ENCODE measurements at regions not wholly inside any gene's neighbourhood (a gene's known extent, or its start where the extent isn't known, plus 50 kb on each side); places are given as distances from the start of the nearest gene placed in this dataset.
"Not testable (repeated sequence)": the region's sequence is repeated elsewhere in the genome, so short reads cannot be mapped to it uniquely, and the experiment has no call there.

- POLR2A ChIA-PET: no interaction called here
- H3K36me3 Mint-ChIP-seq: peaks cover 6% of the 10 kb centered on the region
- H3K27ac Mint-ChIP-seq: no peak overlapping the region
- no peak for ATAC-seq (ENCODE audit: low read depth)
- H3K27me3 Mint-ChIP-seq: no peaks in the 10 kb centered on the region
- no peaks in the 10 kb centered on the region for H3K9me3 Mint-ChIP-seq
- DNase-seq: no peak
- H3K4me1 Mint-ChIP-seq: peaks cover 2% of the 10 kb centered on the region
- H3K4me3 Mint-ChIP-seq: no peak overlapping the region
Measured at GRCh38 chr9:111744363-111744762, 50.4 kb downstream of the SHOC1 start.

- H3K4me1 Mint-ChIP-seq: peaks cover 2% of the 10 kb centered on the region
- DNase-seq: no peak
- no peaks in the 10 kb centered on the region for H3K9me3 Mint-ChIP-seq
- peaks cover 5% of the 10 kb centered on the region for H3K36me3 Mint-ChIP-seq
- no peaks in the 10 kb centered on the region for H3K27me3 Mint-ChIP-seq
- POLR2A ChIA-PET: no interaction called here
- H3K27ac Mint-ChIP-seq: no peak overlapping the region
- H3K4me3 Mint-ChIP-seq: no peak overlapping the region
- ATAC-seq (ENCODE audit: low read depth): no peak
Measured at GRCh38 chr9:111743275-111743674, 51.5 kb downstream of the SHOC1 start.

- no peak for ATAC-seq (ENCODE audit: low read depth)
- Mint-ChIP-seq H3K36me3 (peaks cover 10% of the 10 kb centered on the region), H3K27me3 (no peaks in the 10 kb centered on the region), H3K4me1 (peaks cover 2% of the 10 kb centered on the region), H3K27ac (no peak overlapping the region), H3K4me3 (no peak overlapping the region), H3K9me3 (peaks cover 12% of the 10 kb centered on the region)
- no peak for DNase-seq
- POLR2A ChIA-PET: no interaction called here
Measured at GRCh38 chr9:111740739-111741138, 54.0 kb downstream of the SHOC1 start.

- no peak for DNase-seq
- no peak overlapping the region for H3K4me3 Mint-ChIP-seq
- H3K27ac Mint-ChIP-seq: no peak overlapping the region
- POLR2A ChIA-PET: no interaction called here
- peaks cover 13% of the 10 kb centered on the region for H3K9me3 Mint-ChIP-seq
- ATAC-seq (ENCODE audit: low read depth): no peak
- peaks cover 11% of the 10 kb centered on the region for H3K36me3 Mint-ChIP-seq
- no peaks in the 10 kb centered on the region for H3K27me3 Mint-ChIP-seq
- no peaks in the 10 kb centered on the region for H3K4me1 Mint-ChIP-seq
Measured at GRCh38 chr9:111736714-111737113, 58.0 kb downstream of the SHOC1 start.

GRCh38 chr9:111735344-111735743 is 59.4 kb downstream of the SHOC1 start:
- DNase-seq; H3K27ac Mint-ChIP-seq; ATAC-seq (ENCODE audit: low read depth); POLR2A ChIA-PET; H3K4me3 Mint-ChIP-seq; H3K4me1 Mint-ChIP-seq; H3K27me3 Mint-ChIP-seq: not testable (repeated sequence)
- Mint-ChIP-seq H3K9me3 (peaks cover 13% of the 10 kb centered on the region), H3K36me3 (peaks cover 11% of the 10 kb centered on the region)

GRCh38 chr9:111731928-111732327 is 62.8 kb downstream of the SHOC1 start:
- ATAC-seq (ENCODE audit: low read depth): no peak
- POLR2A ChIA-PET: no interaction called here
- H3K4me3 Mint-ChIP-seq: no peak overlapping the region
- H3K27me3 Mint-ChIP-seq: no peaks in the 10 kb centered on the region
- peaks cover 21% of the 10 kb centered on the region for H3K36me3 Mint-ChIP-seq
- H3K4me1 Mint-ChIP-seq: peaks cover 2% of the 10 kb centered on the region
- DNase-seq: no peak
- H3K27ac Mint-ChIP-seq: no peak overlapping the region
- peaks cover 12% of the 10 kb centered on the region for H3K9me3 Mint-ChIP-seq

- POLR2A ChIA-PET: no interaction called here
- H3K9me3 Mint-ChIP-seq: peaks cover 5% of the 10 kb centered on the region
- H3K27me3 Mint-ChIP-seq: no peaks in the 10 kb centered on the region
Measured at GRCh38 chr9:111730937-111731567, 63.7 kb downstream of the SHOC1 start.

GRCh38 chr9:111728617-111729366 is 65.9 kb downstream of the SHOC1 start:
- H3K4me3 Mint-ChIP-seq: no peak overlapping the region
- POLR2A ChIA-PET: interaction anchor here (0.6 kb wide), 1 partner anchor 1545 kb away, joined by 3 read pairs; no protein-coding TSS in a partner anchor
- peaks cover 2% of the 10 kb centered on the region for H3K4me1 Mint-ChIP-seq

More at GRCh38 chr9:111730937-111731567, 63.7 kb downstream of the SHOC1 start:
- DNase-seq (no peak), ATAC-seq (ENCODE audit: low read depth) (no peak)
- peaks cover 2% of the 10 kb centered on the region for H3K4me1 Mint-ChIP-seq
- H3K27ac Mint-ChIP-seq: no peak overlapping the region
- no peak overlapping the region for H3K4me3 Mint-ChIP-seq
- H3K36me3 Mint-ChIP-seq: peaks cover 16% of the 10 kb centered on the region

GRCh38 chr9:111728143-111728542 is 66.6 kb downstream of the SHOC1 start:
- no peaks in the 10 kb centered on the region for H3K27me3 Mint-ChIP-seq
- H3K36me3 Mint-ChIP-seq: peaks cover 12% of the 10 kb centered on the region
- no peaks in the 10 kb centered on the region for H3K9me3 Mint-ChIP-seq
- POLR2A ChIA-PET: no interaction called here
- H3K27ac Mint-ChIP-seq: no peak overlapping the region
- H3K4me1 Mint-ChIP-seq: peaks cover 2% of the 10 kb centered on the region
- ATAC-seq (ENCODE audit: low read depth) (no peak), DNase-seq (no peak)
- H3K4me3 Mint-ChIP-seq: no peak overlapping the region

More at GRCh38 chr9:111728617-111729366, 65.9 kb downstream of the SHOC1 start:
- ATAC-seq (ENCODE audit: low read depth) (no peak), DNase-seq (no peak)
- H3K36me3 Mint-ChIP-seq: peaks cover 12% of the 10 kb centered on the region
- no peaks in the 10 kb centered on the region for H3K27me3 Mint-ChIP-seq
- no peak overlapping the region for H3K27ac Mint-ChIP-seq
- no peaks in the 10 kb centered on the region for H3K9me3 Mint-ChIP-seq

- ATAC-seq (ENCODE audit: low read depth): no peak
- no peaks in the 10 kb centered on the region for H3K27me3 Mint-ChIP-seq
- peaks cover 2% of the 10 kb centered on the region for H3K4me1 Mint-ChIP-seq
- no peak overlapping the region for H3K4me3 Mint-ChIP-seq
- POLR2A ChIA-PET: no interaction called here
- peaks cover 12% of the 10 kb centered on the region for H3K36me3 Mint-ChIP-seq
- no peaks in the 10 kb centered on the region for H3K9me3 Mint-ChIP-seq
- DNase-seq: no peak
- H3K27ac Mint-ChIP-seq: no peak overlapping the region
Measured at GRCh38 chr9:111726949-111727348, 65.5 kb downstream of the GNG10 start.

GRCh38 chr9:111720174-111720573 is 58.8 kb downstream of the GNG10 start:
- no peak overlapping the region for H3K27ac Mint-ChIP-seq
- no peak for ATAC-seq (ENCODE audit: low read depth)
- no peaks in the 10 kb centered on the region for H3K36me3 Mint-ChIP-seq
- no peak overlapping the region for H3K4me3 Mint-ChIP-seq
- DNase-seq: no peak
- no peaks in the 10 kb centered on the region for H3K27me3 Mint-ChIP-seq
- POLR2A ChIA-PET: interaction anchor here (1.2 kb wide), 1 partner anchor 89 kb away, joined by 4 read pairs; the partner anchor contains the start of gene DNAJC25
- H3K4me1 Mint-ChIP-seq: no peaks in the 10 kb centered on the region
- H3K9me3 Mint-ChIP-seq: no peaks in the 10 kb centered on the region
